Liver (tissue), 7 donors: ENCODE measurements at regions not wholly inside any gene's neighbourhood (a gene's known extent, or its start where the extent isn't known, plus 50 kb on each side); places are given as distances from the start of the nearest gene placed in this dataset.

Experiments used
- DNase-seq: peaks from one replicate; pipeline ENCODE4 v3.0.0-alpha.2; 2017; ENCODE audit warnings: low spot score
- H3K27ac ChIP-seq, 2 donors: one replicate each; pipeline ENCODE4 v1.7.0; 2013; ENCODE audit warnings: inconsistent platforms in 2 of 2, low read length in 2 of 2, control low read depth in 1 of 2, low read depth in 1 of 2, mild to moderate bottlenecking in 1 of 2
- H3K27me3 ChIP-seq, 4 donors: one replicate each; pipeline versions ENCODE4 v1.6.1 to v1.7.0; 2013; ENCODE audit warnings: low read length in 3 of 4, inconsistent platforms in 1 of 4, mild to moderate bottlenecking in 1 of 4, moderate library complexity in 1 of 4; ENCODE audit not compliant: control insufficient read depth in 4 of 4, insufficient read depth in 4 of 4
- H3K36me3 ChIP-seq, 4 donors: one replicate each; pipeline versions ENCODE4 v1.6.1 to v1.7.0; 2013; ENCODE audit warnings: low read length in 3 of 4, mild to moderate bottlenecking in 3 of 4, low read depth in 1 of 4, moderate library complexity in 1 of 4; ENCODE audit not compliant: control insufficient read depth in 4 of 4, insufficient read depth in 3 of 4
- H3K4me1 ChIP-seq, 4 donors: one replicate each; pipeline versions ENCODE4 v1.6.1 to v1.7.0; 2013; ENCODE audit warnings: low read length in 3 of 4, mild to moderate bottlenecking in 3 of 4, moderate library complexity in 1 of 4; ENCODE audit not compliant: control insufficient read depth in 4 of 4, insufficient read depth in 4 of 4
- H3K4me3 ChIP-seq, 3 donors: one replicate each; pipeline versions ENCODE4 v1.6.1 to v1.7.0; 2013; ENCODE audit warnings: low read length in 3 of 3, control low read depth in 1 of 3, low read depth in 1 of 3, mild to moderate bottlenecking in 1 of 3
- H3K9ac ChIP-seq, 2 donors: one replicate each; pipeline ENCODE4 v1.7.0; 2013; ENCODE audit warnings: low read length in 2 of 2, mild to moderate bottlenecking in 2 of 2, moderate library complexity in 2 of 2, control low read depth in 1 of 2, low read depth in 1 of 2
- H3K9me3 ChIP-seq, 4 donors: one replicate each; pipeline versions ENCODE4 v1.6.1 to v1.7.0; 2013; ENCODE audit warnings: low read length in 3 of 4; ENCODE audit not compliant: control insufficient read depth in 4 of 4
- ATF3 ChIP-seq: IDR thresholded peaks from 2 replicates; pipeline ENCODE4 v1.6.1; 2016; ENCODE audit warnings: antibody characterized with exemption
- EGR1 ChIP-seq, 2 donors: IDR thresholded peaks; 2 replicates each; pipeline ENCODE4 v1.6.1; 2016 to 2018; ENCODE audit warnings: antibody characterized with exemption in 2 of 2, low read depth in 2 of 2
- FOXA2 ChIP-seq: IDR thresholded peaks from 2 replicates; pipeline ENCODE4 v1.6.1; 2016; ENCODE audit warnings: antibody characterized with exemption
- GABPA ChIP-seq, 2 donors: IDR thresholded peaks in 1 of 2; conservative IDR thresholded peaks in 1 of 2; 2 replicates each; pipeline ENCODE4 v1.6.1; 2016; ENCODE audit warnings: antibody characterized with exemption in 2 of 2, mild to moderate bottlenecking in 1 of 2, moderate library complexity in 1 of 2
- HNF4A ChIP-seq, 2 donors: conservative IDR thresholded peaks; 2 replicates each; pipeline ENCODE4 v1.6.1; 2016; ENCODE audit warnings: antibody characterized with exemption in 2 of 2, mild to moderate bottlenecking in 2 of 2
- HNF4G ChIP-seq: IDR thresholded peaks from 2 replicates; pipeline ENCODE4 v1.6.1; 2016; ENCODE audit warnings: antibody characterized with exemption
- MAX ChIP-seq: IDR thresholded peaks from 2 replicates; pipeline ENCODE4 v1.6.1; 2016; ENCODE audit warnings: antibody characterized with exemption
- NR2F2 ChIP-seq: IDR thresholded peaks from 2 replicates; pipeline ENCODE4 v1.6.1; 2016; ENCODE audit warnings: antibody characterized with exemption
- REST ChIP-seq: IDR thresholded peaks from 2 replicates; pipeline ENCODE4 v1.6.1; 2016; ENCODE audit warnings: antibody characterized with exemption, mild to moderate bottlenecking
- RXRA ChIP-seq, 2 donors: IDR thresholded peaks; 2 replicates each; pipeline ENCODE4 v1.6.1; 2017 to 2018; ENCODE audit warnings: antibody characterized with exemption in 2 of 2, mild to moderate bottlenecking in 1 of 2
- SP1 ChIP-seq: IDR thresholded peaks from 2 replicates; pipeline ENCODE4 v1.6.1; 2018; ENCODE audit warnings: antibody characterized with exemption, mild to moderate bottlenecking
- TAF1 ChIP-seq: conservative IDR thresholded peaks from 2 replicates; pipeline ENCODE4 v1.6.1; 2016; ENCODE audit warnings: antibody characterized with exemption, mild to moderate bottlenecking
- YY1 ChIP-seq: IDR thresholded peaks from 2 replicates; pipeline ENCODE4 v1.6.1; 2016; ENCODE audit warnings: antibody characterized with exemption, mild to moderate bottlenecking
- WGBS: extraction: QIAGEN DNeasy Blood & Tissue Kit; methylation state at CpG from one replicate; pipeline ENCODE4 v1.1.7; 2013; 5-methylcytosine and 5-hydroxymethylcytosine counted together
- donor health status: healthy.
- donor health status: healthy.
- donor health status: healthy.
- donor health status: healthy.

- TF ChIP-seq REST: no peak
Observed at GRCh38 chr22:26900787-26901186, 243.4 kb downstream of the MIAT start (continued).

- Histone ChIP-seq H3K9ac (no peak overlapping the region), H3K27ac (no peak overlapping the region), H3K9me3 (no peaks in the 10 kb centered on the region), H3K4me3 (no peak overlapping the region), H3K27me3 (peaks cover 0 to 9% (median 1%) of the 10 kb centered on the region in 4 donors), H3K4me1 (peaks cover 0 to 2% (median 0%) of the 10 kb centered on the region in 4 donors), H3K36me3 (no peaks in the 10 kb centered on the region)
- no peak for DNase-seq
- WGBS: 67% methylated on average over 20 of the region's 20 CpGs
- TF ChIP-seq FOXA2 (no peak), REST (no peak), SP1 (no peak), RXRA (IDR thresholded peaks at IDR 0.05) (no peak), ATF3 (no peak), HNF4G (no peak), NR2F2 (no peak), EGR1 (IDR thresholded peaks at IDR 0.05; ENCODE audit: low read depth in 2 of 2) (no peak), GABPA (IDR thresholded peaks at IDR 0.05 in 1 of 2, conservative IDR thresholded peaks at IDR 0.05 in 1 of 2) (no peak), HNF4A (conservative IDR thresholded peaks at IDR 0.05) (no peak), TAF1 (no peak), YY1 (no peak), MAX (no peak)
Observed at GRCh38 chr22:26901198-26901816, 243.9 kb downstream of the MIAT start.
